SH-SY5Y (cell line): ENCODE measurements at regions not wholly inside any gene's neighbourhood (a gene's known extent, or its start where the extent isn't known, plus 50 kb on each side); places are given as distances from the start of the nearest gene placed in this dataset.

Experiments
- GATA2 ChIP-seq: IDR thresholded peaks from 2 replicates; pipeline ENCODE4 v1.6.1; 2011; ENCODE audit warnings: mild to moderate bottlenecking, low read depth, low read length
- GATA3 ChIP-seq: IDR thresholded peaks from 2 replicates; pipeline ENCODE4 v1.6.1; 2011; ENCODE audit warnings: low read depth, mild to moderate bottlenecking, low read length, moderate library complexity

GRCh38 chr4:184889666-184890335, 64.0 kb upstream of the ACSL1 start:
- TF ChIP-seq GATA3 (no peak), GATA2 (no peak)
